Fibroblast of the aortic adventitia (primary cell): ENCODE measurements at regions not wholly inside any gene's neighbourhood (a gene's known extent, or its start where the extent isn't known, plus 50 kb on each side); places are given as distances from the start of the nearest gene placed in this dataset.

Source experiments
- DNase-seq: peaks from one replicate; pipeline ENCODE4 v3.0.0-alpha.2; 2010; ENCODE audit warnings: low read depth
- H3K4me3 ChIP-seq: 2 replicates; pipeline ENCODE4 v1.5.1; 2011; ENCODE audit warnings: low read depth, mild to moderate bottlenecking, control low read depth, low read length, moderate library complexity
- CTCF ChIP-seq: IDR thresholded peaks from 2 replicates; pipeline ENCODE4 v1.5.1; 2011; ENCODE audit warnings: mild to moderate bottlenecking, low read length, control low read depth, inconsistent platforms; ENCODE audit not compliant: insufficient read depth

GRCh38 chr9:80399606-80400005, 827.8 kb downstream of the TLE4 start:
- TF ChIP-seq CTCF, result no peak
- DNase-seq, result no peak
- H3K4me3 ChIP-seq, result no peak overlapping the region

GRCh38 chr9:80387828-80388227, 816.1 kb downstream of the TLE4 start:
- no peak for TF ChIP-seq CTCF
- DNase-seq, result no peak
- no peak overlapping the region for H3K4me3 ChIP-seq

- no peak for DNase-seq
- TF ChIP-seq CTCF, result no peak
Observed at GRCh38 chr9:80385246-80385645, 813.5 kb downstream of the TLE4 start.

GRCh38 chr9:80383331-80383730, 811.6 kb downstream of the TLE4 start:
- TF ChIP-seq CTCF, result no peak
- no peak for DNase-seq
- no peak overlapping the region for H3K4me3 ChIP-seq

More at GRCh38 chr9:80385246-80385645, 813.5 kb downstream of the TLE4 start:
- H3K4me3 ChIP-seq, result no peak overlapping the region

- DNase-seq, result no peak
- H3K4me3 ChIP-seq, result no peak overlapping the region
- no peak for TF ChIP-seq CTCF
Observed at GRCh38 chr9:80382211-80382891, 810.6 kb downstream of the TLE4 start.

- H3K4me3 ChIP-seq, result no peak overlapping the region
- no peak for TF ChIP-seq CTCF
- DNase-seq, result no peak
Observed at GRCh38 chr9:80380301-80380700, 808.5 kb downstream of the TLE4 start.

GRCh38 chr9:80378669-80379293, 807.0 kb downstream of the TLE4 start:
- no peak for DNase-seq
- TF ChIP-seq CTCF, result no peak
- no peak overlapping the region for H3K4me3 ChIP-seq
